ENCODE measurements at regions not wholly inside any gene's neighbourhood (a gene's known extent, or its start where the extent isn't known, plus 50 kb on each side); places are given as distances from the start of the nearest gene placed in this dataset.

GRCh38 chr2:9110893-9111569 lies 95.6 kb upstream of the ASAP2 start:
- no TSS peak for BruUV-seq (replicated peaks)
- Mint-ChIP-seq H3K9me3 (ENCODE audit: low read depth, unreplicated experiment) (no peaks in the 10 kb centered on the region), H3K27me3 (ENCODE audit: unreplicated experiment) (no peaks in the 10 kb centered on the region), H3K4me1 (ENCODE audit: low read depth, unreplicated experiment) (peaks cover 26% of the 10 kb centered on the region), H3K27ac (ENCODE audit: unreplicated experiment) (no peak overlapping the region), H3K4me3 (ENCODE audit: low read depth, unreplicated experiment) (no peak overlapping the region), H3K36me3 (ENCODE audit: insufficient read depth, unreplicated experiment) (no peaks in the 10 kb centered on the region)
- TF ChIP-seq CTCF (IDR thresholded peaks at IDR 0.05; ENCODE audit: unreplicated experiment): no peak
- CTCF ChIA-PET: interaction anchor here (0.7 kb wide), 2 partner anchors 189 to 237 kb away, joined by 3 to 6 read pairs; no protein-coding TSS in a partner anchor
- peak; percentile 19 for DNase-seq
- intact Hi-C loops (cut with micrococcal nuclease; ENCODE audit: unreplicated experiment): no loop called here

GRCh38 chr2:9110346-9110884 lies 96.2 kb upstream of the ASAP2 start:
- Mint-ChIP-seq H3K27me3 (ENCODE audit: unreplicated experiment) (no peaks in the 10 kb centered on the region), H3K36me3 (ENCODE audit: insufficient read depth, unreplicated experiment) (no peaks in the 10 kb centered on the region), H3K4me3 (ENCODE audit: low read depth, unreplicated experiment) (no peak overlapping the region), H3K9me3 (ENCODE audit: low read depth, unreplicated experiment) (no peaks in the 10 kb centered on the region), H3K4me1 (ENCODE audit: low read depth, unreplicated experiment) (peaks cover 26% of the 10 kb centered on the region), H3K27ac (ENCODE audit: unreplicated experiment) (no peak overlapping the region)
- intact Hi-C loops (cut with micrococcal nuclease; ENCODE audit: unreplicated experiment): no loop called here
- no peak for DNase-seq
- CTCF ChIA-PET: interaction anchor here (0.6 kb wide), 1 partner anchor 29 kb away, joined by 4 read pairs; no protein-coding TSS in a partner anchor
- no peak for TF ChIP-seq CTCF (IDR thresholded peaks at IDR 0.05; ENCODE audit: unreplicated experiment)
- BruUV-seq (replicated peaks): no TSS peak

- no TSS peak for BruUV-seq (replicated peaks)
- no peak for TF ChIP-seq CTCF (IDR thresholded peaks at IDR 0.05; ENCODE audit: unreplicated experiment)
- H3K27ac Mint-ChIP-seq (ENCODE audit: unreplicated experiment): no peak overlapping the region
- CTCF ChIA-PET: interaction anchor here (0.6 kb wide), 1 partner anchor 28 kb away, joined by 4 read pairs; no protein-coding TSS in a partner anchor
- H3K27me3 Mint-ChIP-seq (ENCODE audit: unreplicated experiment): no peaks in the 10 kb centered on the region
- H3K36me3 Mint-ChIP-seq (ENCODE audit: insufficient read depth, unreplicated experiment): no peaks in the 10 kb centered on the region
- H3K9me3 Mint-ChIP-seq (ENCODE audit: low read depth, unreplicated experiment): no peaks in the 10 kb centered on the region
- H3K4me1 Mint-ChIP-seq (ENCODE audit: low read depth, unreplicated experiment): peaks cover 26% of the 10 kb centered on the region
- no peak overlapping the region for H3K4me3 Mint-ChIP-seq (ENCODE audit: low read depth, unreplicated experiment)
- no peak for DNase-seq
- intact Hi-C loops (cut with micrococcal nuclease; ENCODE audit: unreplicated experiment): loop anchor here (5.0 kb wide), 1 partner anchor 108 kb away; the partner anchor contains the start of gene MBOAT2
These were observed 96.7 kb upstream of the ASAP2 start for GRCh38 chr2:9109871-9110270.

GRCh38 chr2:9108210-9108967 lies 98.2 kb upstream of the ASAP2 start:
- no peak for DNase-seq
- peaks cover 33% of the 10 kb centered on the region for H3K4me1 Mint-ChIP-seq (ENCODE audit: low read depth, unreplicated experiment)
- H3K4me3 Mint-ChIP-seq (ENCODE audit: low read depth, unreplicated experiment): no peak overlapping the region
- no peak overlapping the region for H3K27ac Mint-ChIP-seq (ENCODE audit: unreplicated experiment)
- TF ChIP-seq CTCF (IDR thresholded peaks at IDR 0.05; ENCODE audit: unreplicated experiment): no peak
- H3K27me3 Mint-ChIP-seq (ENCODE audit: unreplicated experiment): no peaks in the 10 kb centered on the region
- CTCF ChIA-PET: interaction anchor here (0.9 kb wide), 1 partner anchor 31 kb away, joined by 3 read pairs; no protein-coding TSS in a partner anchor
- no TSS peak for BruUV-seq (replicated peaks)
- intact Hi-C loops (cut with micrococcal nuclease; ENCODE audit: unreplicated experiment): loop anchor here (5.0 kb wide), 1 partner anchor 106 kb away; the partner anchor contains the start of gene MBOAT2
- H3K9me3 Mint-ChIP-seq (ENCODE audit: low read depth, unreplicated experiment): no peaks in the 10 kb centered on the region
- no peaks in the 10 kb centered on the region for H3K36me3 Mint-ChIP-seq (ENCODE audit: insufficient read depth, unreplicated experiment)

All from Calu3 (cell line).